ENCODE measurements at regions not wholly inside any gene's neighbourhood (a gene's known extent, or its start where the extent isn't known, plus 50 kb on each side); places are given as distances from the start of the nearest gene placed in this dataset.

- no peaks in the 10 kb centered on the region for H3K27me3 Mint-ChIP-seq (ENCODE audit: unreplicated experiment)
- no TSS peak for BruUV-seq (replicated peaks)
- DNase-seq, result no peak
- CTCF ChIA-PET, result no interaction called here
- intact Hi-C loops (cut with micrococcal nuclease; ENCODE audit: unreplicated experiment), result no loop called here
- H3K36me3 Mint-ChIP-seq (ENCODE audit: insufficient read depth, unreplicated experiment), result no peaks in the 10 kb centered on the region
- H3K4me1 Mint-ChIP-seq (ENCODE audit: low read depth, unreplicated experiment), result no peaks in the 10 kb centered on the region
- H3K27ac Mint-ChIP-seq (ENCODE audit: unreplicated experiment), result no peak overlapping the region
- TF ChIP-seq CTCF (IDR thresholded peaks at IDR 0.05; ENCODE audit: unreplicated experiment), result no peak
- no peak overlapping the region for H3K4me3 Mint-ChIP-seq (ENCODE audit: low read depth, unreplicated experiment)
- peaks cover 2% of the 10 kb centered on the region for H3K9me3 Mint-ChIP-seq (ENCODE audit: low read depth, unreplicated experiment)
Measured at GRCh38 chr21:28671549-28672195, 321.0 kb downstream of the LTN1 start.

GRCh38 chr21:28669971-28670653 lies 322.6 kb downstream of the LTN1 start:
- CTCF ChIA-PET, result no interaction called here
- H3K27me3 Mint-ChIP-seq (ENCODE audit: unreplicated experiment), result no peaks in the 10 kb centered on the region
- BruUV-seq (replicated peaks), result no TSS peak
- TF ChIP-seq CTCF (IDR thresholded peaks at IDR 0.05; ENCODE audit: unreplicated experiment), result no peak
- peaks cover 2% of the 10 kb centered on the region for H3K9me3 Mint-ChIP-seq (ENCODE audit: low read depth, unreplicated experiment)
- no peak overlapping the region for H3K4me3 Mint-ChIP-seq (ENCODE audit: low read depth, unreplicated experiment)
- H3K27ac Mint-ChIP-seq (ENCODE audit: unreplicated experiment), result no peak overlapping the region
- H3K36me3 Mint-ChIP-seq (ENCODE audit: insufficient read depth, unreplicated experiment), result no peaks in the 10 kb centered on the region
- DNase-seq, result no peak
- intact Hi-C loops (cut with micrococcal nuclease; ENCODE audit: unreplicated experiment), result no loop called here
- no peaks in the 10 kb centered on the region for H3K4me1 Mint-ChIP-seq (ENCODE audit: low read depth, unreplicated experiment)

- no peak for DNase-seq
- BruUV-seq (replicated peaks), result no TSS peak
- no peak overlapping the region for H3K27ac Mint-ChIP-seq (ENCODE audit: unreplicated experiment)
- CTCF ChIA-PET, result no interaction called here
- TF ChIP-seq CTCF (IDR thresholded peaks at IDR 0.05; ENCODE audit: unreplicated experiment), result no peak
- no peak overlapping the region for H3K4me3 Mint-ChIP-seq (ENCODE audit: low read depth, unreplicated experiment)
- no peaks in the 10 kb centered on the region for H3K36me3 Mint-ChIP-seq (ENCODE audit: insufficient read depth, unreplicated experiment)
- no peaks in the 10 kb centered on the region for H3K4me1 Mint-ChIP-seq (ENCODE audit: low read depth, unreplicated experiment)
- peaks cover 2% of the 10 kb centered on the region for H3K9me3 Mint-ChIP-seq (ENCODE audit: low read depth, unreplicated experiment)
- no peaks in the 10 kb centered on the region for H3K27me3 Mint-ChIP-seq (ENCODE audit: unreplicated experiment)
- intact Hi-C loops (cut with micrococcal nuclease; ENCODE audit: unreplicated experiment), result no loop called here
Measured at GRCh38 chr21:28669321-28669720, 323.4 kb downstream of the LTN1 start.

GRCh38 chr21:28663754-28664153 lies 328.9 kb downstream of the LTN1 start:
- no peaks in the 10 kb centered on the region for H3K36me3 Mint-ChIP-seq (ENCODE audit: insufficient read depth, unreplicated experiment)
- H3K4me3 Mint-ChIP-seq (ENCODE audit: low read depth, unreplicated experiment), result no peak overlapping the region
- no TSS peak for BruUV-seq (replicated peaks)
- H3K4me1 Mint-ChIP-seq (ENCODE audit: low read depth, unreplicated experiment), result no peaks in the 10 kb centered on the region
- no peaks in the 10 kb centered on the region for H3K27me3 Mint-ChIP-seq (ENCODE audit: unreplicated experiment)
- H3K27ac Mint-ChIP-seq (ENCODE audit: unreplicated experiment), result no peak overlapping the region
- H3K9me3 Mint-ChIP-seq (ENCODE audit: low read depth, unreplicated experiment), result peaks cover under 1% of the 10 kb centered on the region
- CTCF ChIA-PET, result no interaction called here
- no peak for DNase-seq
- intact Hi-C loops (cut with micrococcal nuclease; ENCODE audit: unreplicated experiment), result no loop called here
- no peak for TF ChIP-seq CTCF (IDR thresholded peaks at IDR 0.05; ENCODE audit: unreplicated experiment)
